Activated naive CD4-positive, alpha-beta T cell treated with anti-CD3 and anti-CD28 coated beads, Interleukin-2, amount 50 U/mL, for 72 hours (primary cell): ENCODE measurements at regions not wholly inside any gene's neighbourhood (a gene's known extent, or its start where the extent isn't known, plus 50 kb on each side); places are given as distances from the start of the nearest gene placed in this dataset.

Experiments used
- ATAC-seq, 2 donors: fragments of 150-1000 bp; cut with Tn5 transposase; 2 replicates each; pipeline ENCODE4 v1.10.0; 2021; ENCODE audit warnings: mild to moderate bottlenecking in 2 of 2, moderate library complexity in 2 of 2
- DNase-seq, 2 donors: peaks; one replicate each; pipeline ENCODE4 v3.0.0; 2021 to 2022; ENCODE audit warnings: low spot score in 2 of 2
- H3K27ac Mint-ChIP-seq, 2 donors: one replicate each; pipeline ENCODE4 v1.8.0; 2022; ENCODE audit warnings: mild to moderate bottlenecking in 2 of 2, mixed read lengths in 2 of 2
- H3K36me3 Mint-ChIP-seq, 2 donors: one replicate each; pipeline ENCODE4 v1.8.0; 2022; ENCODE audit warnings: mixed read lengths in 2 of 2
- H3K9me3 Mint-ChIP-seq, 2 donors: one replicate each; pipeline ENCODE4 v1.8.0; 2022; ENCODE audit warnings: mixed read lengths in 2 of 2

- Mint-ChIP-seq H3K9me3 (peaks cover 4 to 8% of the 10 kb centered on the region in 2 donors), H3K27ac (no peak overlapping the region)
- ATAC-seq, result no peak
Observed at GRCh38 chr3:28868897-28869296, 412.0 kb upstream of the RBMS3 start.

GRCh38 chr3:28877912-28878311, 403.0 kb upstream of the RBMS3 start:
- H3K36me3 Mint-ChIP-seq, result peaks cover 0 to 4% of the 10 kb centered on the region in 2 donors
- peaks cover 8 to 11% of the 10 kb centered on the region in 2 donors for H3K9me3 Mint-ChIP-seq
- ATAC-seq (no peak), DNase-seq (no peak)
- H3K27ac Mint-ChIP-seq, result no peak overlapping the region

More at GRCh38 chr3:28868897-28869296, 412.0 kb upstream of the RBMS3 start:
- no peak for DNase-seq
- H3K36me3 Mint-ChIP-seq, result peaks cover 0 to 4% of the 10 kb centered on the region in 2 donors

DNA sequence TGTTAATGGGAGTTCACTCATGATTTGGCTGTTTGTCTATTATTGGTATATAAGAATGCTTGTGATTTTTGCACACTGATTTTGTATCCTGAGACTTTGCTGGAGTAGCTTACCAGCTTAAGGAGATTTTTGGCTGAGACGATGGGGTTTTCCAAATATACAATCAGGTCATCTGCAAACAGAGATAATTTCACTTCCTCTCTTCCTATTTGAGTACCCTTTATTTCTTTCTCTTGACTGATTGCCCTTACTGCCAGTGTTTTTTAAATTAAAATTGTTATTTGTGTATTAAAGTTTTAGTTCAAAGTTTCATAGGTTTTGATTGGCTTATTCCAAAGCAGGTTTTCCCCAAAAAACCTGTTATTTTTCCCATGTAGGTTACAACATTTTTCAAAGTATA, 390.5 kb upstream of the RBMS3 start:
- peaks cover 0 to 11% of the 10 kb centered on the region in 2 donors for H3K9me3 Mint-ChIP-seq
- ATAC-seq, result no peak

GRCh38 chr3:28891485-28891884, 389.4 kb upstream of the RBMS3 start:
- peaks cover 0 to 11% of the 10 kb centered on the region in 2 donors for H3K9me3 Mint-ChIP-seq
- no peak overlapping the region for H3K27ac Mint-ChIP-seq
- ATAC-seq (no peak), DNase-seq (no peak)
- peaks cover 0 to 5% of the 10 kb centered on the region in 2 donors for H3K36me3 Mint-ChIP-seq

More for the DNA sequence above, 390.5 kb upstream of the RBMS3 start:
- Mint-ChIP-seq H3K36me3 (peaks cover 0 to 5% of the 10 kb centered on the region in 2 donors), H3K27ac (no peak overlapping the region)
- DNase-seq, result no peak

GRCh38 chr3:28900301-28900700, 380.6 kb upstream of the RBMS3 start:
- no peak for DNase-seq
- no peak for ATAC-seq
- Mint-ChIP-seq H3K9me3 (peaks cover 0 to 5% of the 10 kb centered on the region in 2 donors), H3K27ac (no peak overlapping the region), H3K36me3 (no peaks in the 10 kb centered on the region)

DNA sequence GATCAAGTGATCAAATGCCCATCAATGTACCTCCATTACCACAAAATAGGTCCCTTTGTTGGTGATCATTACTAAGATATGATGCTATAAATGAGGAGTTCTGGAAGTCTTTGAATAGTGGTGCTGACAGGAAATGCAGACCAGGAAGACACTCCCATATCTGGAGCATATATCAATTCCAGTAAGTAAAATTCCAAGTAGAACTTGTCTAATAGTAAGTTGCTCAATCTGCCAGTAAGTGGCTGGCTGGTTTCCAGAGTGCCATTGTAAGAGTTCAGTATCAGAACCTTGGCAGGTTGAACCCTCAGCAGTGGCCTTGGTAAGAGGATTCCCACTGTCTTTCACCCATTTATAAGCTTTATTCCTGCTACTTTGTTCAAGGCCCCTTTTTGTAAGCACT, 379.9 kb upstream of the RBMS3 start:
- ATAC-seq, result no peak
- H3K36me3 Mint-ChIP-seq, result no peaks in the 10 kb centered on the region
- DNase-seq, result no peak
- no peak overlapping the region for H3K27ac Mint-ChIP-seq
- peaks cover 0 to 5% of the 10 kb centered on the region in 2 donors for H3K9me3 Mint-ChIP-seq

DNA sequence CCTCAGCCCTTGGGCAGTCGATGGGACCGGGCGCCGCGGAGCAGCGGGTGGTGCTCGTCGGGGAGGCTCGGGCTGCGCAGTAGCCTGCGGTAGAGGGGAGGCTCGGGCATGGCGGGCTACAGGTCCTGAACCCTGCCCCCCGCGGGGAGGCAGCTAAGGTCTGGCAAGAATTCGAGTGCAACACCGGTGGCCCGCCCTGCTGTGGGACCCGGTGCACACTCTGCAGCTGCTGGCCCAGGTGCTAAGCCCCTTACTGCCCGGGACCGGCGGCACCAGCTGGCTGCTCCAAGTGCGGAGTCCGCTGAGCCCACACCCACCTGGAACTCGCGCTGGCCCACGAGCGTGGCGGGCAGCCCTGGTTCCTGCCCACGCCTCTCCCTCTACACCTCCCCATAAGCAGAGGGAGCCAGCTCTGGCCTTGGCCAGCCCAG, 377.7 kb upstream of the RBMS3 start:
- no peak for DNase-seq
- no peak for ATAC-seq
- Mint-ChIP-seq H3K27ac (no peak overlapping the region), H3K9me3 (peaks cover 0 to 5% of the 10 kb centered on the region in 2 donors), H3K36me3 (no peaks in the 10 kb centered on the region)

DNA sequence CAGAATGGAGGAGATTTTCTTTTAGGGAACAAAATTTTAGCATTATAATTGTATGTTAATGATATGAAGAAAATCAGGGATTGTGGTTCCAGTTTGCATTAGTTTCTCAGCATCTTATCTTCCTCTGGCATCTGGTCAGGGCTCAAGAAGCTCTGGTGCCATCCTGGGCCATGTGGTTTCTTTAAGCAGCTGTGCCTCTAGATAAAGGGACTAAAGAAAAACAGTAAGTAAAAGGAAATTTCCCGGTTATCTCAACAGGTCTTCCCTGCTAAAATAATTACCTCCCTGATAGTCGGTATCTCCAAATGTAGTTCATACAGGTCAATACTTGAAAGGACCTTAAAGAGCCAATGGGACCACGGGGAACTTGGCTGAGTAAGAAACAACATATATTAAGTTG, 375.1 kb upstream of the RBMS3 start:
- DNase-seq, result no peak
- no peak for ATAC-seq
- Mint-ChIP-seq H3K36me3 (no peaks in the 10 kb centered on the region), H3K27ac (no peak overlapping the region), H3K9me3 (peaks cover 0 to 5% of the 10 kb centered on the region in 2 donors)

GRCh38 chr3:28906561-28907310, 374.1 kb upstream of the RBMS3 start:
- no peak for ATAC-seq
- Mint-ChIP-seq H3K27ac (no peak overlapping the region), H3K9me3 (peaks cover 0 to 5% of the 10 kb centered on the region in 2 donors)

DNA sequence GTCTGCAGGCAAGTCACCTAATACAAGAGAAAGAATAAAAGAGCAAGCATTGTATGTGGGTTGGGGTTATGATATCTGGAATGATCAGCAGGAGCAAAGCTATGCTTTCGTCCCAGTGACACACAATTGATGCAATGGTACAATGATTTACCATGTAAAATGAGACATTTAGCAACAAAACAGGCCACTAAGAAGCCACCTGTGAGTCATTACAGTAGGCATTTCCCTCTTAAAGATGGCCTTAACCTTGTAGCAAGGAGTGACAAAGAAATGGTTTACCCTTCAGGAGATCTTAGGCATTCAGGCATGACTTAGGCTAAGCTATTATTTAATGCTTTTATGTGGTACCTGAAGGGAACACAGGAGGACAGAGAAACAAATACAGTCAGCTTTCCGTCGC, 373.3 kb upstream of the RBMS3 start:
- ATAC-seq (peak in 1 of 2 donors; percentile 16), DNase-seq (no peak)
- Mint-ChIP-seq H3K36me3 (no peaks in the 10 kb centered on the region), H3K9me3 (no peaks in the 10 kb centered on the region), H3K27ac (no peak overlapping the region)

More at GRCh38 chr3:28906561-28907310, 374.1 kb upstream of the RBMS3 start:
- no peaks in the 10 kb centered on the region for H3K36me3 Mint-ChIP-seq
- no peak for DNase-seq

GRCh38 chr3:28912120-28912885, 368.6 kb upstream of the RBMS3 start:
- Mint-ChIP-seq H3K27ac (no peak overlapping the region), H3K36me3 (no peaks in the 10 kb centered on the region), H3K9me3 (no peaks in the 10 kb centered on the region)
- DNase-seq, result no peak
- ATAC-seq, result no peak

- peak in 1 of 2 donors; percentile 47 for ATAC-seq
- no peaks in the 10 kb centered on the region for H3K9me3 Mint-ChIP-seq
- H3K27ac Mint-ChIP-seq, result no peak overlapping the region
- no peaks in the 10 kb centered on the region for H3K36me3 Mint-ChIP-seq
- peak in 1 of 2 donors; percentile 11 for DNase-seq
Observed at GRCh38 chr3:28915741-28916500, 364.9 kb upstream of the RBMS3 start.

- no peak overlapping the region for H3K27ac Mint-ChIP-seq
- ATAC-seq (peak; percentile 14 to 78), DNase-seq (peak in 1 of 2 donors; percentile 10)
- no peaks in the 10 kb centered on the region for H3K9me3 Mint-ChIP-seq
- H3K36me3 Mint-ChIP-seq, result no peaks in the 10 kb centered on the region
Observed at GRCh38 chr3:28916713-28917499, 364.0 kb upstream of the RBMS3 start.

DNA sequence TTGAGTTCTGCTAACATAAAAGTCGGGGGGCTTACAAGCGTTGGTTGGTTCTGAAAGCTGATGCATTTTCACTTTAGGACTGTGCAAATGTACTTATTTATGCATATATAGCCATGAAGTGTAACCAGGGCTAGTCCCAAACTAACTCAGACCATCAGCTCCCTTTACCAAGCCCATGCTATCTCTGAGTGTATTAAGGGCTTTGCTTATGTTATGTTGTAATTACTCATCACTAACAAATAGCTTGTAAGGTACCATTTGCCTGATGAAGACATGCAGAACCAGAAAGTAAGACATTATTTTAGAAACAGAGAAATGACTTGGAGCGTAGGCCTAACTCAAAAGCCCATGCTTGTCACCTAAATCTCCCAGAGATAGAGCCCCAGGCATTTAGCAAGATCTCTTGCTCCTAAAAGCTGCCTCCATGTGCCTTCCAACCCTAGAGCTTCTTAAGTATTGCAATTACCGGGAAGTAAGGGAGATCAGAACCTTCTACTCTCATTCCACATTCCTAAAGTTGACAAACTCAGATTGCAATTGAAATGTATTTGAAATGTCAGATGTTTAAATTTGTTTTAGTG, 362.9 kb upstream of the RBMS3 start:
- ATAC-seq (no peak), DNase-seq (no peak)
- no peak overlapping the region for H3K27ac Mint-ChIP-seq
- no peaks in the 10 kb centered on the region for H3K36me3 Mint-ChIP-seq
- H3K9me3 Mint-ChIP-seq, result no peaks in the 10 kb centered on the region

DNA sequence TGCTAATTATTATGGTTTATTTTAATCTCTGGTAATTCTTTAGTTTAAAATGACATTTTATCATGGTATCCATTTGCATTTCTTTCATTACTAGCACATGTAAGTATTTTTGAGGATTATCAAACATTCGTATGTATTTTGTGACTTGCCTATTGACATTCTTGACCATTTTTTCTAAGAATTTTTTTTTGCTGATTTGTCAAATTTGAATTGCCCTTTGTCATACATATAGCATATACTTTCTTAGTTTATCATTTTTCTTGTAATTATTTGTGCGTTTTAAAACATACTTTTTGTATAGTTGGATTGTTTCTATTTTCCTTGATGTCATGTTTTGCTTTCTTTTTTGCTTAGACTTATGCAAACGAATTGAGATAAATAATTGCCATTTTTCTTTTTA, 358.5 kb upstream of the RBMS3 start:
- Mint-ChIP-seq H3K9me3 (no peaks in the 10 kb centered on the region), H3K27ac (no peak overlapping the region), H3K36me3 (no peaks in the 10 kb centered on the region)
- DNase-seq, result no peak
- ATAC-seq, result no peak

- DNase-seq (no peak), ATAC-seq (no peak)
- Mint-ChIP-seq H3K9me3 (no peaks in the 10 kb centered on the region), H3K27ac (no peak overlapping the region), H3K36me3 (no peaks in the 10 kb centered on the region)
Observed at GRCh38 chr3:28923994-28924393, 356.9 kb upstream of the RBMS3 start.
